Brain microvascular endothelial cell (primary cell): ENCODE measurements at regions not wholly inside any gene's neighbourhood (a gene's known extent, or its start where the extent isn't known, plus 50 kb on each side); places are given as distances from the start of the nearest gene placed in this dataset.

Experiments
- DNase-seq: peaks from one replicate; pipeline ENCODE4 v3.0.0-alpha.2; 2020
- H3K27ac ChIP-seq: fragments of 250-450 bp; sonication (Bioruptor Pico); 2 replicates; pipeline ENCODE4 v1.5.1; 2020; ENCODE audit warnings: mild to moderate bottlenecking, moderate library complexity
- H3K27me3 ChIP-seq: fragments of 250-450 bp; sonication (Bioruptor Pico); replicated peaks from 2 replicates; pipeline ENCODE4 v1.5.1; 2020; ENCODE audit warnings: mild to moderate bottlenecking
- H3K36me3 ChIP-seq: fragments of 250-450 bp; sonication (Bioruptor Pico); replicated peaks from 2 replicates; pipeline ENCODE4 v1.5.1; 2020; ENCODE audit warnings: mild to moderate bottlenecking
- H3K4me3 ChIP-seq: 2 replicates; pipeline ENCODE4 v1.5.1; 2011; ENCODE audit warnings: low read depth, mild to moderate bottlenecking, control low read depth, low read length, moderate library complexity
- CTCF ChIP-seq: IDR thresholded peaks from 2 replicates; pipeline ENCODE4 v1.5.1; 2011; ENCODE audit warnings: low read depth, mild to moderate bottlenecking, moderate library complexity, low read length, control low read depth, inconsistent platforms; ENCODE audit errors: missing control alignments
- in situ Hi-C: cut with HindIII; loops from 2 replicates; pipeline ENCODE4 v1.10.0; 2017; ENCODE audit warnings: low sequenced_read_pairs, low pct_ligation_motif_present

DNA sequence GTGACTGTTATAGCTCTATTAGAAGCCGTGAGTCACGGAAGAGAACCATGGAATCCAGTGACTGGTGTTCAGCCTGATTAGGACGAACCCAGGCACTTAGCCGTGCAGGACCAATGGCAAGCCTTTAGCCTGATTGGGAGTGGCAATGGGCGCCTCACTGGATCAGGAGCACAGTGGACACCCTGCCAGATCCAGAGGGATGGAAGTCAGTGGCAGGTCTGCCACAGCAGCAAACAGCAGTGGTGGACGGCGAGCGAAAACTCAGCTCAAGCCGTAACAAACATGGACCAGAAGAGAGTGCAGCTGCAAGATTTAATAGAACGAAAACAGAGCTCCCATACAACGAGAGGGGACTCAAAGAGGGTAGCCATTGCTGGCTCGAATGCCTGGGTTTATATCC is 1326.5 kb downstream of the ADGRL3 start:
- in situ Hi-C loops, result no loop called here

DNA sequence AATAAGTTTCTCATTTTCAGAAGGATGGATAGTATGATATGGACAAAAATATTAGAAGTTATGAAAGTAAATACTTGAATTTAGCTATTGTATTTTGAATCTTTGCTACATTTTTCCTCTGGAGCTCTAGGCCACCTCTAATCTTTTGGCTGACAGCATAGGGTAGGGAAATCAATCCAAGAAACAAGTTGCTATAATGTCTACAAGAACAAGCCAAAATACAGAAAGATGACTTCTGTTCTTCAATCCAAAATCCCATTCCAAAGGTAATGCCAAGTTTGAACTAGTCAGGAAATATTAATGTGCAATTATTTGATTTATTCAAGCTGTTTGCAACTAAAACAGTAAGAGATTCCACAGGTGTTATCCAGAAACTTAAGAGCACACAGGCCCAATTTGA is 1323.1 kb downstream of the ADGRL3 start:
- in situ Hi-C loops, result no loop called here
- no peaks in the 10 kb centered on the region for H3K27me3 ChIP-seq
- no peaks in the 10 kb centered on the region for H3K36me3 ChIP-seq
- H3K27ac ChIP-seq, result no peak overlapping the region
- no peak for DNase-seq
- no peak overlapping the region for H3K4me3 ChIP-seq
- TF ChIP-seq CTCF, result no peak

More for the DNA sequence above, 1326.5 kb downstream of the ADGRL3 start:
- Histone ChIP-seq H3K4me3 (no peak overlapping the region), H3K27me3 (no peaks in the 10 kb centered on the region), H3K27ac (no peak overlapping the region), H3K36me3 (no peaks in the 10 kb centered on the region)
- no peak for DNase-seq
- no peak for TF ChIP-seq CTCF

DNA sequence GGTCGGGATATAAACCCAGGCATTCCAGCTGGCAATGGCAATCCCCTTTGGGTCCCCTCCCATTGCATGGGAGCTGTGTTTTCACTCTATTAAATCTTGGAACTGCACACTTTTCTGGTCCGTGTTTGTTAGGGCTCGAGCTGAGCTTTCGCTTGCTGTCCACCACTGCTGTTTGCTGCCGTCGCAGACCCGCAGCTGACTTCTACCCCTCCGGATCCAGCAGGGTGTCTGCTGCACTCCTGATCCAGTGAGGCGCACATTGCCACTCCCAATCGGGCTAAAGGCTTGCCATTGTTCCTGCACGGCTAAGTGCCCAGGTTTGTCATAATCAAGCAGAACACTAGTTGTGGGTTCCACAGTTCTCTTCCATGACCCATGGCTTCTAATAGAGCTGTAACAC is 1322.1 kb downstream of the ADGRL3 start:
- no peak overlapping the region for H3K4me3 ChIP-seq
- no peaks in the 10 kb centered on the region for H3K27me3 ChIP-seq
- in situ Hi-C loops, result no loop called here
- no peak overlapping the region for H3K27ac ChIP-seq
- H3K36me3 ChIP-seq, result no peaks in the 10 kb centered on the region
- no peak for DNase-seq
- no peak for TF ChIP-seq CTCF

DNA sequence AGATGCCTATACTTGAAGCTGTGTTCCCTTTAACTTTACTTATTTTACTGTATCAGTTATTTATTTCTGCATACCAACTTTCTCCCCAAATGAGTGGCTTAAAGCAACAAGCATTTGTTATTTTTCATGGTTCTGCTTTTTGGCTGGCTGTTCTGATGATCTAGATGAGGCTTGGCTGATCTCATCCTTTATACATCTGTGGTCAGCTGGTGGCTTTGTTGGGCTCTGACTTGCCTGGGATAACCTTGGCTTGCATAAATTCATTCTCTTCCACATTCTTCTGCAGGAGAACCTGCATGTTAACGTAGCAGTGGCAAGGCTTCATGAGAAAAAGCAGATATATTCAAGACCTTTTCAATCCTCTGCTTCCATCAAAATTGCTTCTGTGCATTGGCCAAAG is 1317.6 kb downstream of the ADGRL3 start:
- Histone ChIP-seq H3K27me3 (no peaks in the 10 kb centered on the region), H3K36me3 (no peaks in the 10 kb centered on the region), H3K27ac (no peak overlapping the region), H3K4me3 (no peak overlapping the region)
- DNase-seq, result no peak
- TF ChIP-seq CTCF, result no peak
- in situ Hi-C loops, result no loop called here

DNA sequence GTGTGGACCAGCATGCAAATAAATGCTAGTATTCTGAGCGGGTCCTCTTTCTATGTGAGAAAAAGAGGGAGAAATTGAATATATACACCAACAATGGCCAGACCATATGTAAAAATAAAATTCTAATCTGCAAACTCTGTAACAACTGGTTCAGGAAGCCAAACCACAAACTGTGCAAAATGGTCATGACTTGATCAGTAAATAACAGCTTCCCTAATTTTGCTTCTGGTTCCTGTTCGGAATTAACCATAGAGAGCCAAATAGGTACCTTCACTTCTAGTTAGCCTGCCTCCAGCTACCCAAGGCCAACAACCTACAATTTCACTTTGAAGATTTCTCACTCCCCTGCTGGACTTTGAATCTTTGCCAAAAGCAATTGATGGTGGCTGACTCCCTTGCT is 1313.2 kb downstream of the ADGRL3 start:
- in situ Hi-C loops, result no loop called here
- no peak for DNase-seq
- Histone ChIP-seq H3K4me3 (no peak overlapping the region), H3K27ac (no peak overlapping the region), H3K27me3 (no peaks in the 10 kb centered on the region), H3K36me3 (no peaks in the 10 kb centered on the region)
- no peak for TF ChIP-seq CTCF

DNA sequence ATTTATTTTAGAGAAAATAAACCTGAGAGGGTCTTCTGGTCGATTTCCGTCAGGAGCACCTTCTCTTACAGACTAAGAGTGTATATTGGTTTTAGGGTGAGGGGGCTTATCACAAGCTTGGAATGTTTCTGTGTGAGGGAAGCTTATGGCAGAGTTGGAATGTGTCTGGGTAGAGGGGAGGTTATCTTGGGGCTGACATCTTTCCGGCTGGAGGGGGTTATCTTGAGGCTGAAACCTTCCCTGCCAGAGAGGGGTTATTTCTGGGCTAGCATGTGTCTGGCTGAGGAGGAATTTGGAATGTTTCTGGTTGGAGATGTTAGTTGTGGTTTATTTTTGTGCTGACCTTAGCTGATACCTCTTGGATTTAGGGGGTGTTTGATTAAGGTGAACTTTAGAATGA is 1312.1 kb downstream of the ADGRL3 start:
- H3K27ac ChIP-seq, result no peak overlapping the region
- H3K27me3 ChIP-seq, result no peaks in the 10 kb centered on the region
- in situ Hi-C loops, result no loop called here
- H3K4me3 ChIP-seq, result no peak overlapping the region
- H3K36me3 ChIP-seq, result no peaks in the 10 kb centered on the region
- DNase-seq, result no peak
- no peak for TF ChIP-seq CTCF
